WTC11 (cell line): ENCODE measurements at regions not wholly inside any gene's neighbourhood (a gene's known extent, or its start where the extent isn't known, plus 50 kb on each side); places are given as distances from the start of the nearest gene placed in this dataset.

Source experiments
- ATAC-seq: fragments of 200-7000 bp; cut with Tn5 transposase; 2 replicates; pipeline ENCODE4 v1.10.0; 2021; ENCODE audit warnings: mild to moderate bottlenecking, moderate library complexity
- CTCF ChIA-PET: fragments of 300-600 bp; sonication (Branson Sonifier 250); formaldehyde crosslinking; loops from one replicate; lab custom pipeline; 2021; ENCODE audit warnings: antibody characterized with exemption; lab: Charles Lee
- POLR2A ChIA-PET: fragments of 350-600 bp; sonication (Branson Sonifier 250); formaldehyde crosslinking; loops from one replicate; lab custom pipeline; 2021; ENCODE audit warnings: antibody characterized with exemption; lab: Charles Lee
- DNase-seq: peaks from one replicate; pipeline ENCODE4 v3.0.0; 2021; ENCODE audit warnings: low spot score
- H3K27ac Mint-ChIP-seq: 2 replicates; pipeline ENCODE4 v1.8.0; 2021; ENCODE audit warnings: mixed read lengths
- H3K27me3 Mint-ChIP-seq: 2 replicates; pipeline ENCODE4 v1.8.0; 2021; ENCODE audit warnings: low read depth, mild to moderate bottlenecking, moderate library complexity, mixed read lengths
- H3K36me3 Mint-ChIP-seq: 2 replicates; pipeline ENCODE4 v1.8.0; 2021; ENCODE audit warnings: mixed read lengths
- H3K4me1 Mint-ChIP-seq: 2 replicates; pipeline ENCODE4 v1.8.0; 2022; ENCODE audit warnings: mixed read lengths
- H3K4me3 Mint-ChIP-seq: 2 replicates; pipeline ENCODE4 v1.8.0; 2021; ENCODE audit warnings: mild to moderate bottlenecking, moderate library complexity, mixed read lengths
- H3K9me3 Mint-ChIP-seq: 2 replicates; pipeline ENCODE4 v1.8.0; 2021; ENCODE audit warnings: mixed read lengths
- ATF2 ChIP-seq: sonication (generic); formaldehyde crosslinking; IDR thresholded peaks from 2 replicates; pipeline ENCODE4 v1.8.1; 2022; ENCODE audit warnings: low read depth, missing genetic modification reagents, borderline replicate concordance
- MYBL2 ChIP-seq: sonication (generic); formaldehyde crosslinking; IDR thresholded peaks from 2 replicates; pipeline ENCODE4 v1.8.1; 2023; ENCODE audit warnings: mild to moderate bottlenecking, moderate library complexity, missing genetic modification reagents
- NR2C2 ChIP-seq: sonication (generic); formaldehyde crosslinking; IDR thresholded peaks from 2 replicates; pipeline ENCODE4 v1.8.0; 2022; ENCODE audit warnings: mild to moderate bottlenecking, missing genetic modification reagents
- OVOL2 ChIP-seq: fragments of 250-450 bp; sonication (Bioruptor Pico); IDR thresholded peaks from 2 replicates; pipeline ENCODE4 v1.9.0; 2021; ENCODE audit warnings: mild to moderate bottlenecking, borderline replicate concordance
- SMAD3 ChIP-seq: sonication (generic); formaldehyde crosslinking; IDR thresholded peaks from 2 replicates; pipeline ENCODE4 v1.8.0; 2022; ENCODE audit warnings: missing genetic modification reagents, mild to moderate bottlenecking, borderline replicate concordance
- ZMAT4 ChIP-seq: fragments of 250-450 bp; sonication (Bioruptor Pico); IDR thresholded peaks from 2 replicates; pipeline ENCODE4 v1.9.0; 2021; ENCODE audit warnings: mild to moderate bottlenecking
- ZNF263 ChIP-seq: sonication (generic); formaldehyde crosslinking; IDR thresholded peaks from 2 replicates; pipeline ENCODE4 v1.8.1; 2022; ENCODE audit warnings: low read depth, mild to moderate bottlenecking, moderate library complexity, missing genetic modification reagents
- ZNF671 ChIP-seq: fragments of 250-450 bp; sonication (Bioruptor Pico); IDR thresholded peaks from 2 replicates; pipeline ENCODE4 v1.8.0; 2021; ENCODE audit warnings: mild to moderate bottlenecking
- TF ChIP-seq, protein P1 (sequence below): sonication (generic); formaldehyde crosslinking; IDR thresholded peaks from 2 replicates; pipeline ENCODE4 v1.8.0; 2023; ENCODE audit warnings: missing genetic modification reagents, mild to moderate bottlenecking, borderline replicate concordance
- TF ChIP-seq, protein P2 (sequence below): sonication (generic); formaldehyde crosslinking; conservative IDR thresholded peaks from 2 replicates; pipeline ENCODE4 v1.8.1; 2022; ENCODE audit warnings: mild to moderate bottlenecking, missing genetic modification reagents
- TF ChIP-seq, protein P3 (sequence below): sonication (generic); formaldehyde crosslinking; IDR thresholded peaks from 2 replicates; pipeline ENCODE4 v1.8.0; 2023; ENCODE audit warnings: missing genetic modification reagents
- TF ChIP-seq, protein P4 (sequence below): fragments of 200-600 bp; IDR thresholded peaks from 2 replicates; pipeline ENCODE4 v1.8.0; 2022; ENCODE audit warnings: antibody characterized with exemption
- TF ChIP-seq, protein P5 (sequence below): sonication (generic); formaldehyde crosslinking; IDR thresholded peaks from 2 replicates; pipeline ENCODE4 v1.8.1; 2023; ENCODE audit warnings: mild to moderate bottlenecking, missing genetic modification reagents, borderline replicate concordance

GRCh38 chr2:72004976-72005375, 142.7 kb downstream of the CYP26B1 start (continued):
- TF ChIP-seq, protein P1, sequence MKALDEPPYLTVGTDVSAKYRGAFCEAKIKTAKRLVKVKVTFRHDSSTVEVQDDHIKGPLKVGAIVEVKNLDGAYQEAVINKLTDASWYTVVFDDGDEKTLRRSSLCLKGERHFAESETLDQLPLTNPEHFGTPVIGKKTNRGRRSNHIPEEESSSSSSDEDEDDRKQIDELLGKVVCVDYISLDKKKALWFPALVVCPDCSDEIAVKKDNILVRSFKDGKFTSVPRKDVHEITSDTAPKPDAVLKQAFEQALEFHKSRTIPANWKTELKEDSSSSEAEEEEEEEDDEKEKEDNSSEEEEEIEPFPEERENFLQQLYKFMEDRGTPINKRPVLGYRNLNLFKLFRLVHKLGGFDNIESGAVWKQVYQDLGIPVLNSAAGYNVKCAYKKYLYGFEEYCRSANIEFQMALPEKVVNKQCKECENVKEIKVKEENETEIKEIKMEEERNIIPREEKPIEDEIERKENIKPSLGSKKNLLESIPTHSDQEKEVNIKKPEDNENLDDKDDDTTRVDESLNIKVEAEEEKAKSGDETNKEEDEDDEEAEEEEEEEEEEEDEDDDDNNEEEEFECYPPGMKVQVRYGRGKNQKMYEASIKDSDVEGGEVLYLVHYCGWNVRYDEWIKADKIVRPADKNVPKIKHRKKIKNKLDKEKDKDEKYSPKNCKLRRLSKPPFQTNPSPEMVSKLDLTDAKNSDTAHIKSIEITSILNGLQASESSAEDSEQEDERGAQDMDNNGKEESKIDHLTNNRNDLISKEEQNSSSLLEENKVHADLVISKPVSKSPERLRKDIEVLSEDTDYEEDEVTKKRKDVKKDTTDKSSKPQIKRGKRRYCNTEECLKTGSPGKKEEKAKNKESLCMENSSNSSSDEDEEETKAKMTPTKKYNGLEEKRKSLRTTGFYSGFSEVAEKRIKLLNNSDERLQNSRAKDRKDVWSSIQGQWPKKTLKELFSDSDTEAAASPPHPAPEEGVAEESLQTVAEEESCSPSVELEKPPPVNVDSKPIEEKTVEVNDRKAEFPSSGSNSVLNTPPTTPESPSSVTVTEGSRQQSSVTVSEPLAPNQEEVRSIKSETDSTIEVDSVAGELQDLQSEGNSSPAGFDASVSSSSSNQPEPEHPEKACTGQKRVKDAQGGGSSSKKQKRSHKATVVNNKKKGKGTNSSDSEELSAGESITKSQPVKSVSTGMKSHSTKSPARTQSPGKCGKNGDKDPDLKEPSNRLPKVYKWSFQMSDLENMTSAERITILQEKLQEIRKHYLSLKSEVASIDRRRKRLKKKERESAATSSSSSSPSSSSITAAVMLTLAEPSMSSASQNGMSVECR (CRISPR knock-in tag), result no peak
- TF ChIP-seq, protein P2, sequence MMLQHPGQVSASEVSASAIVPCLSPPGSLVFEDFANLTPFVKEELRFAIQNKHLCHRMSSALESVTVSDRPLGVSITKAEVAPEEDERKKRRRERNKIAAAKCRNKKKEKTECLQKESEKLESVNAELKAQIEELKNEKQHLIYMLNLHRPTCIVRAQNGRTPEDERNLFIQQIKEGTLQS (CRISPR knock-in tag), result no peak
- TF ChIP-seq ZNF671 (CRISPR knock-in tag), result no peak

DNA sequence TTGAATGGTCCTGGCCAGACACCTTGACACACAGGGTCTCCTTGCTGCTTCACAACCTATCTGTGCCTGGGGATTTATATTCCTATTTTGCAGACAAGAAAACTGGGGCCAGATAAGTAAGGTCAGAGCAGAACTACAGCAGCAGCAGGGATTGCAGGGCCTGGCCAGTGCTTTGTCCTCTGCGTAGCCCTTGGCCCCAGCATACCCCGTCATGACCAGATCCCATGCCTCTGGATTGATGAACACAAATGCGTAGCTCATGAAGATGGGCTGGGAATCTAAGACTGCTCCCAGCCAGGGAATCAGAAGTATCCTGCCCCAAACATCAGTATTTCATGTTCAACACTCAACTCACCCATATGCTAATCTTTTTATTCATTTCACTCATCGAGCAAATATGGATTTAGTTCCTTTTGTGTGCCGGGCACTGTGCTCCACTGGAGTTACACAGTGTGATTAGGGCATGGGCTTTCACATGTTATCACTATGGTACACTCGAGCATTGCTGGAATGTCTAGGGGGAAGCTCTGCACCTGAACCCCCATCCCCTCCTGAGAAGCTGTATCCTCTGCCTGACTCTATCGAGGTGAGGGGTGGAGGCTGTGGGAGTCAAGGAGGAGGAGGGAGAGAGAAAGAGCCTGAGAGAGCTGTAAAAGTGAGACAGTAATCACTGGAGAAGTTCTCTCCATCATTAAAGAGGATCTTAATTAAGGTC, 143.3 kb downstream of the CYP26B1 start:
- H3K27ac Mint-ChIP-seq, result no peak overlapping the region
- POLR2A ChIA-PET, result no interaction called here
- peaks cover 11% of the 10 kb centered on the region for H3K4me1 Mint-ChIP-seq
- no peak overlapping the region for H3K4me3 Mint-ChIP-seq
- H3K36me3 Mint-ChIP-seq, result no peaks in the 10 kb centered on the region
- no peak for TF ChIP-seq NR2C2 (CRISPR knock-in tag)
- TF ChIP-seq OVOL2, result no peak
- TF ChIP-seq, protein P3, sequence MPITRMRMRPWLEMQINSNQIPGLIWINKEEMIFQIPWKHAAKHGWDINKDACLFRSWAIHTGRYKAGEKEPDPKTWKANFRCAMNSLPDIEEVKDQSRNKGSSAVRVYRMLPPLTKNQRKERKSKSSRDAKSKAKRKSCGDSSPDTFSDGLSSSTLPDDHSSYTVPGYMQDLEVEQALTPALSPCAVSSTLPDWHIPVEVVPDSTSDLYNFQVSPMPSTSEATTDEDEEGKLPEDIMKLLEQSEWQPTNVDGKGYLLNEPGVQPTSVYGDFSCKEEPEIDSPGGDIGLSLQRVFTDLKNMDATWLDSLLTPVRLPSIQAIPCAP (CRISPR knock-in tag), result no peak
- TF ChIP-seq SMAD3 (CRISPR knock-in tag), result no peak
- TF ChIP-seq, protein P4, sequence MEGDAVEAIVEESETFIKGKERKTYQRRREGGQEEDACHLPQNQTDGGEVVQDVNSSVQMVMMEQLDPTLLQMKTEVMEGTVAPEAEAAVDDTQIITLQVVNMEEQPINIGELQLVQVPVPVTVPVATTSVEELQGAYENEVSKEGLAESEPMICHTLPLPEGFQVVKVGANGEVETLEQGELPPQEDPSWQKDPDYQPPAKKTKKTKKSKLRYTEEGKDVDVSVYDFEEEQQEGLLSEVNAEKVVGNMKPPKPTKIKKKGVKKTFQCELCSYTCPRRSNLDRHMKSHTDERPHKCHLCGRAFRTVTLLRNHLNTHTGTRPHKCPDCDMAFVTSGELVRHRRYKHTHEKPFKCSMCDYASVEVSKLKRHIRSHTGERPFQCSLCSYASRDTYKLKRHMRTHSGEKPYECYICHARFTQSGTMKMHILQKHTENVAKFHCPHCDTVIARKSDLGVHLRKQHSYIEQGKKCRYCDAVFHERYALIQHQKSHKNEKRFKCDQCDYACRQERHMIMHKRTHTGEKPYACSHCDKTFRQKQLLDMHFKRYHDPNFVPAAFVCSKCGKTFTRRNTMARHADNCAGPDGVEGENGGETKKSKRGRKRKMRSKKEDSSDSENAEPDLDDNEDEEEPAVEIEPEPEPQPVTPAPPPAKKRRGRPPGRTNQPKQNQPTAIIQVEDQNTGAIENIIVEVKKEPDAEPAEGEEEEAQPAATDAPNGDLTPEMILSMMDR, result no peak
- TF ChIP-seq ZNF263, result no peak
- no peak for TF ChIP-seq ZMAT4 (CRISPR knock-in tag)
- TF ChIP-seq, all 79 proteins: peak for 0
- no peaks in the 10 kb centered on the region; the same call in 1 of the 2 replicates for H3K27me3 Mint-ChIP-seq
- no peak for ATAC-seq
- DNase-seq, result no peak
- H3K9me3 Mint-ChIP-seq, result no peaks in the 10 kb centered on the region
- CTCF ChIA-PET, result interaction anchor here (0.9 kb wide), 1 partner anchor 81 kb away, joined by 3 read pairs; no protein-coding TSS in a partner anchor

GRCh38 chr2:72003796-72004195, 143.9 kb downstream of the CYP26B1 start:
- DNase-seq (no peak), ATAC-seq (no peak)
- no peaks in the 10 kb centered on the region for H3K9me3 Mint-ChIP-seq
- CTCF ChIA-PET, result interaction anchor here (0.9 kb wide), 1 partner anchor 80 kb away, joined by 3 read pairs; no protein-coding TSS in a partner anchor
- no peaks in the 10 kb centered on the region for H3K36me3 Mint-ChIP-seq
- H3K4me3 Mint-ChIP-seq, result no peak overlapping the region
- H3K27ac Mint-ChIP-seq, result no peak overlapping the region
- POLR2A ChIA-PET, result no interaction called here
- H3K27me3 Mint-ChIP-seq, result no peaks in the 10 kb centered on the region; the same call in 1 of the 2 replicates
- H3K4me1 Mint-ChIP-seq, result peaks cover 11% of the 10 kb centered on the region
- TF ChIP-seq, protein P5, sequence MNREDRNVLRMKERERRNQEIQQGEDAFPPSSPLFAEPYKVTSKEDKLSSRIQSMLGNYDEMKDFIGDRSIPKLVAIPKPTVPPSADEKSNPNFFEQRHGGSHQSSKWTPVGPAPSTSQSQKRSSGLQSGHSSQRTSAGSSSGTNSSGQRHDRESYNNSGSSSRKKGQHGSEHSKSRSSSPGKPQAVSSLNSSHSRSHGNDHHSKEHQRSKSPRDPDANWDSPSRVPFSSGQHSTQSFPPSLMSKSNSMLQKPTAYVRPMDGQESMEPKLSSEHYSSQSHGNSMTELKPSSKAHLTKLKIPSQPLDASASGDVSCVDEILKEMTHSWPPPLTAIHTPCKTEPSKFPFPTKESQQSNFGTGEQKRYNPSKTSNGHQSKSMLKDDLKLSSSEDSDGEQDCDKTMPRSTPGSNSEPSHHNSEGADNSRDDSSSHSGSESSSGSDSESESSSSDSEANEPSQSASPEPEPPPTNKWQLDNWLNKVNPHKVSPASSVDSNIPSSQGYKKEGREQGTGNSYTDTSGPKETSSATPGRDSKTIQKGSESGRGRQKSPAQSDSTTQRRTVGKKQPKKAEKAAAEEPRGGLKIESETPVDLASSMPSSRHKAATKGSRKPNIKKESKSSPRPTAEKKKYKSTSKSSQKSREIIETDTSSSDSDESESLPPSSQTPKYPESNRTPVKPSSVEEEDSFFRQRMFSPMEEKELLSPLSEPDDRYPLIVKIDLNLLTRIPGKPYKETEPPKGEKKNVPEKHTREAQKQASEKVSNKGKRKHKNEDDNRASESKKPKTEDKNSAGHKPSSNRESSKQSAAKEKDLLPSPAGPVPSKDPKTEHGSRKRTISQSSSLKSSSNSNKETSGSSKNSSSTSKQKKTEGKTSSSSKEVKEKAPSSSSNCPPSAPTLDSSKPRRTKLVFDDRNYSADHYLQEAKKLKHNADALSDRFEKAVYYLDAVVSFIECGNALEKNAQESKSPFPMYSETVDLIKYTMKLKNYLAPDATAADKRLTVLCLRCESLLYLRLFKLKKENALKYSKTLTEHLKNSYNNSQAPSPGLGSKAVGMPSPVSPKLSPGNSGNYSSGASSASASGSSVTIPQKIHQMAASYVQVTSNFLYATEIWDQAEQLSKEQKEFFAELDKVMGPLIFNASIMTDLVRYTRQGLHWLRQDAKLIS (CRISPR knock-in tag), result no peak
- TF ChIP-seq ATF2 (CRISPR knock-in tag), result no peak
- TF ChIP-seq, protein P1 (CRISPR knock-in tag), result no peak
- no peak for TF ChIP-seq MYBL2 (CRISPR knock-in tag)
